GM23338 (cell line): ENCODE measurements at regions not wholly inside any gene's neighbourhood (a gene's known extent, or its start where the extent isn't known, plus 50 kb on each side); places are given as distances from the start of the nearest gene placed in this dataset.
A peak's percentile ranks its signal among the peaks of the same experiment; 100 is the strongest.

ENCODE experiments used
- EZH2 ChIP-seq: fragments of 200-600 bp; sonication (generic); IDR thresholded peaks from one replicate; pipeline ENCODE4 v1.8.0; 2017; ENCODE audit warnings: antibody characterized with exemption, mild to moderate bottlenecking, low read depth; ENCODE audit not compliant: unreplicated experiment
- POLR2AphosphoS5 ChIP-seq: IDR thresholded peaks from 2 replicates; pipeline ENCODE4 v1.6.1; 2016; ENCODE audit warnings: antibody characterized with exemption, low read depth
- TF ChIP-seq, protein P1 (sequence below): IDR thresholded peaks from one replicate; pipeline ENCODE4 v1.6.1; 2018; ENCODE audit warnings: antibody characterized with exemption; ENCODE audit not compliant: unreplicated experiment
- TF ChIP-seq, protein P2 (sequence below), 2 experiments: fragments of 200-600 bp in 1 of 2; sonication (generic) in 1 of 2; conservative IDR thresholded peaks; 2 replicates each; pipeline versions ENCODE4 v1.5.1 to v1.6.1; 2016 to 2017; ENCODE audit warnings: antibody characterized with exemption in 2 of 2, low read depth in 2 of 2, mild to moderate bottlenecking in 2 of 2, moderate library complexity in 1 of 2

GRCh38 chr1:222926566-222926965 lies 111.7 kb downstream of the DISP1 start:
- TF ChIP-seq, protein P1, sequence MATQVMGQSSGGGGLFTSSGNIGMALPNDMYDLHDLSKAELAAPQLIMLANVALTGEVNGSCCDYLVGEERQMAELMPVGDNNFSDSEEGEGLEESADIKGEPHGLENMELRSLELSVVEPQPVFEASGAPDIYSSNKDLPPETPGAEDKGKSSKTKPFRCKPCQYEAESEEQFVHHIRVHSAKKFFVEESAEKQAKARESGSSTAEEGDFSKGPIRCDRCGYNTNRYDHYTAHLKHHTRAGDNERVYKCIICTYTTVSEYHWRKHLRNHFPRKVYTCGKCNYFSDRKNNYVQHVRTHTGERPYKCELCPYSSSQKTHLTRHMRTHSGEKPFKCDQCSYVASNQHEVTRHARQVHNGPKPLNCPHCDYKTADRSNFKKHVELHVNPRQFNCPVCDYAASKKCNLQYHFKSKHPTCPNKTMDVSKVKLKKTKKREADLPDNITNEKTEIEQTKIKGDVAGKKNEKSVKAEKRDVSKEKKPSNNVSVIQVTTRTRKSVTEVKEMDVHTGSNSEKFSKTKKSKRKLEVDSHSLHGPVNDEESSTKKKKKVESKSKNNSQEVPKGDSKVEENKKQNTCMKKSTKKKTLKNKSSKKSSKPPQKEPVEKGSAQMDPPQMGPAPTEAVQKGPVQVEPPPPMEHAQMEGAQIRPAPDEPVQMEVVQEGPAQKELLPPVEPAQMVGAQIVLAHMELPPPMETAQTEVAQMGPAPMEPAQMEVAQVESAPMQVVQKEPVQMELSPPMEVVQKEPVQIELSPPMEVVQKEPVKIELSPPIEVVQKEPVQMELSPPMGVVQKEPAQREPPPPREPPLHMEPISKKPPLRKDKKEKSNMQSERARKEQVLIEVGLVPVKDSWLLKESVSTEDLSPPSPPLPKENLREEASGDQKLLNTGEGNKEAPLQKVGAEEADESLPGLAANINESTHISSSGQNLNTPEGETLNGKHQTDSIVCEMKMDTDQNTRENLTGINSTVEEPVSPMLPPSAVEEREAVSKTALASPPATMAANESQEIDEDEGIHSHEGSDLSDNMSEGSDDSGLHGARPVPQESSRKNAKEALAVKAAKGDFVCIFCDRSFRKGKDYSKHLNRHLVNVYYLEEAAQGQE: no peak
- TF ChIP-seq, protein P2, sequence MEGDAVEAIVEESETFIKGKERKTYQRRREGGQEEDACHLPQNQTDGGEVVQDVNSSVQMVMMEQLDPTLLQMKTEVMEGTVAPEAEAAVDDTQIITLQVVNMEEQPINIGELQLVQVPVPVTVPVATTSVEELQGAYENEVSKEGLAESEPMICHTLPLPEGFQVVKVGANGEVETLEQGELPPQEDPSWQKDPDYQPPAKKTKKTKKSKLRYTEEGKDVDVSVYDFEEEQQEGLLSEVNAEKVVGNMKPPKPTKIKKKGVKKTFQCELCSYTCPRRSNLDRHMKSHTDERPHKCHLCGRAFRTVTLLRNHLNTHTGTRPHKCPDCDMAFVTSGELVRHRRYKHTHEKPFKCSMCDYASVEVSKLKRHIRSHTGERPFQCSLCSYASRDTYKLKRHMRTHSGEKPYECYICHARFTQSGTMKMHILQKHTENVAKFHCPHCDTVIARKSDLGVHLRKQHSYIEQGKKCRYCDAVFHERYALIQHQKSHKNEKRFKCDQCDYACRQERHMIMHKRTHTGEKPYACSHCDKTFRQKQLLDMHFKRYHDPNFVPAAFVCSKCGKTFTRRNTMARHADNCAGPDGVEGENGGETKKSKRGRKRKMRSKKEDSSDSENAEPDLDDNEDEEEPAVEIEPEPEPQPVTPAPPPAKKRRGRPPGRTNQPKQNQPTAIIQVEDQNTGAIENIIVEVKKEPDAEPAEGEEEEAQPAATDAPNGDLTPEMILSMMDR (conservative IDR thresholded peaks at IDR 0.05; ENCODE audit: low read depth in 2 of 2): 0 out of 4 replicates have a peak, but pooled peaks of 1 of the 2 experiments have one; percentile 18
- TF ChIP-seq EZH2: no peak
- no peak for TF ChIP-seq POLR2AphosphoS5
